ENCODE measurements at regions not wholly inside any gene's neighbourhood (a gene's known extent, or its start where the extent isn't known, plus 50 kb on each side); places are given as distances from the start of the nearest gene placed in this dataset.
A peak's percentile ranks its signal among the peaks of the same experiment; 100 is the strongest.
"Not testable (repeated sequence)": the region's sequence is repeated elsewhere in the genome, so short reads cannot be mapped to it uniquely, and the experiment has no call there.

GRCh38 chr2:168300460-168300859 lies 53.1 kb upstream of the STK39 start:
- DNase-seq = no peak

- no peak for DNase-seq
Observed at GRCh38 chr2:168304024-168304681, 56.8 kb upstream of the STK39 start.

- DNase-seq = no peak
Observed at GRCh38 chr2:168307379-168307778, 60.0 kb upstream of the STK39 start.

GRCh38 chr2:168310580-168310979 lies 63.2 kb upstream of the STK39 start:
- no peak for DNase-seq

GRCh38 chr2:168311261-168311910 lies 64.0 kb upstream of the STK39 start:
- DNase-seq = peak; percentile 75

- no peak for DNase-seq
Observed at GRCh38 chr2:168312036-168312822, 64.8 kb upstream of the STK39 start.

GRCh38 chr2:168314236-168314635 lies 66.8 kb upstream of the STK39 start:
- DNase-seq = no peak

GRCh38 chr2:168315331-168316072 lies 68.1 kb upstream of the STK39 start:
- DNase-seq = no peak

GRCh38 chr2:168316073-168316440 lies 68.7 kb upstream of the STK39 start:
- no peak for DNase-seq

GRCh38 chr2:168317282-168317681 lies 69.9 kb upstream of the STK39 start:
- DNase-seq = no peak

GRCh38 chr2:168320267-168320666 lies 72.9 kb upstream of the STK39 start:
- DNase-seq = no peak

- no peak for DNase-seq
Observed at GRCh38 chr2:168322325-168323007, 75.1 kb upstream of the STK39 start.

- DNase-seq = no peak
Observed at GRCh38 chr2:168323529-168324021, 76.2 kb upstream of the STK39 start.

- DNase-seq = no peak
Observed at GRCh38 chr2:168326572-168326971, 79.2 kb upstream of the STK39 start.

GRCh38 chr2:168327328-168327727 lies 79.9 kb upstream of the STK39 start:
- DNase-seq = no peak

- DNase-seq = no peak
Observed at GRCh38 chr2:168328421-168328820, 81.0 kb upstream of the STK39 start.

GRCh38 chr2:168330624-168331423 lies 83.4 kb upstream of the STK39 start:
- DNase-seq = no peak

- DNase-seq = not testable (repeated sequence)
Observed at GRCh38 chr2:168335254-168335653, 87.9 kb upstream of the STK39 start.

- peak; percentile 47 for DNase-seq
Observed at GRCh38 chr2:168336786-168337388, 89.5 kb upstream of the STK39 start.

GRCh38 chr2:168338292-168338691 lies 90.9 kb upstream of the STK39 start:
- DNase-seq = no peak

- no peak for DNase-seq
Observed at GRCh38 chr2:168338803-168339437, 91.5 kb upstream of the STK39 start.

Measured in NCI-H510A treated with DMSO at 0.1 percent for 48 hours (cell line).